Activated CD4-positive, alpha-beta T cell treated with anti-CD3 and anti-CD28 coated beads, Interleukin-2, amount 10 ng/mL, durations not matched to agents 24 days and 14 days (primary cell): ENCODE measurements at regions not wholly inside any gene's neighbourhood (a gene's known extent, or its start where the extent isn't known, plus 50 kb on each side); places are given as distances from the start of the nearest gene placed in this dataset.
"Not testable (repeated sequence)": the region's sequence is repeated elsewhere in the genome, so short reads cannot be mapped to it uniquely, and the experiment has no call there.

Experiments
- DNase-seq: peaks from one replicate; pipeline ENCODE4 v3.0.0; 2022
- H3K27ac Mint-ChIP-seq: one replicate; pipeline ENCODE4 v1.8.0; 2022; ENCODE audit warnings: mild to moderate bottlenecking, mixed read lengths
- H3K27me3 Mint-ChIP-seq: one replicate; pipeline ENCODE4 v1.8.0; 2022; ENCODE audit warnings: mixed read lengths
- H3K36me3 Mint-ChIP-seq: one replicate; pipeline ENCODE4 v1.8.0; 2022; ENCODE audit warnings: low read depth, mild to moderate bottlenecking, mixed read lengths
- H3K4me1 Mint-ChIP-seq: one replicate; pipeline ENCODE4 v1.8.0; 2021; ENCODE audit warnings: mixed read lengths
- H3K4me3 Mint-ChIP-seq: one replicate; pipeline ENCODE4 v1.8.0; 2022; ENCODE audit warnings: mild to moderate bottlenecking, moderate library complexity, mixed read lengths
- H3K9me3 Mint-ChIP-seq: one replicate; pipeline ENCODE4 v1.8.0; 2021; ENCODE audit warnings: mixed read lengths
- intact Hi-C: fragments of 100-400 bp; cut with micrococcal nuclease; formaldehyde crosslinking; loops from one replicate; pipeline ENCODE4 v1.15.1; 2023

- H3K9me3 Mint-ChIP-seq, result peaks cover 2% of the 10 kb centered on the region
- H3K4me3 Mint-ChIP-seq, result no peak overlapping the region
- no peaks in the 10 kb centered on the region for H3K4me1 Mint-ChIP-seq
- DNase-seq, result no peak
- intact Hi-C loops, result no loop called here
- no peaks in the 10 kb centered on the region for H3K27me3 Mint-ChIP-seq
- H3K27ac Mint-ChIP-seq, result no peak overlapping the region
- no peaks in the 10 kb centered on the region for H3K36me3 Mint-ChIP-seq
Observed at GRCh38 chr5:167850911-167851310, 440.5 kb upstream of the WWC1 start.

GRCh38 chr5:167851416-167851815, 440.0 kb upstream of the WWC1 start:
- DNase-seq, result no peak
- Mint-ChIP-seq H3K36me3 (no peaks in the 10 kb centered on the region), H3K9me3 (no peaks in the 10 kb centered on the region), H3K27ac (no peak overlapping the region), H3K4me3 (no peak overlapping the region), H3K4me1 (no peaks in the 10 kb centered on the region), H3K27me3 (no peaks in the 10 kb centered on the region)
- intact Hi-C loops, result no loop called here

GRCh38 chr5:167852515-167852914, 438.9 kb upstream of the WWC1 start:
- Mint-ChIP-seq H3K4me1 (no peaks in the 10 kb centered on the region), H3K9me3 (no peaks in the 10 kb centered on the region), H3K36me3 (no peaks in the 10 kb centered on the region), H3K27ac (no peak overlapping the region), H3K27me3 (no peaks in the 10 kb centered on the region), H3K4me3 (no peak overlapping the region)
- no peak for DNase-seq
- intact Hi-C loops, result no loop called here

GRCh38 chr5:167853421-167853820, 438.0 kb upstream of the WWC1 start:
- Mint-ChIP-seq H3K4me3 (no peak overlapping the region), H3K36me3 (no peaks in the 10 kb centered on the region), H3K4me1 (no peaks in the 10 kb centered on the region), H3K27ac (no peak overlapping the region), H3K9me3 (no peaks in the 10 kb centered on the region), H3K27me3 (no peaks in the 10 kb centered on the region)
- intact Hi-C loops, result no loop called here
- no peak for DNase-seq

GRCh38 chr5:167855818-167856217, 435.6 kb upstream of the WWC1 start:
- no peak for DNase-seq
- H3K4me3 Mint-ChIP-seq, result no peak overlapping the region
- intact Hi-C loops, result no loop called here
- H3K27ac Mint-ChIP-seq, result no peak overlapping the region
- H3K4me1 Mint-ChIP-seq, result no peaks in the 10 kb centered on the region
- no peaks in the 10 kb centered on the region for H3K9me3 Mint-ChIP-seq
- no peaks in the 10 kb centered on the region for H3K27me3 Mint-ChIP-seq
- H3K36me3 Mint-ChIP-seq, result no peaks in the 10 kb centered on the region

GRCh38 chr5:167857321-167857720, 434.1 kb upstream of the WWC1 start:
- Mint-ChIP-seq H3K4me3 (no peak overlapping the region), H3K36me3 (no peaks in the 10 kb centered on the region), H3K27ac (no peak overlapping the region), H3K4me1 (no peaks in the 10 kb centered on the region), H3K27me3 (no peaks in the 10 kb centered on the region), H3K9me3 (peaks cover 4% of the 10 kb centered on the region)
- intact Hi-C loops, result no loop called here
- no peak for DNase-seq

- H3K4me1 Mint-ChIP-seq, intact Hi-C loops, H3K27me3 Mint-ChIP-seq, DNase-seq, H3K27ac Mint-ChIP-seq, H3K4me3 Mint-ChIP-seq, H3K36me3 Mint-ChIP-seq, H3K9me3 Mint-ChIP-seq: not testable (repeated sequence)
Observed at GRCh38 chr5:167858186-167858855, 433.1 kb upstream of the WWC1 start.

- intact Hi-C loops, result no loop called here
- H3K4me3 Mint-ChIP-seq, result no peak overlapping the region
- H3K36me3 Mint-ChIP-seq, result no peaks in the 10 kb centered on the region
- H3K27ac Mint-ChIP-seq, result no peak overlapping the region
- no peaks in the 10 kb centered on the region for H3K4me1 Mint-ChIP-seq
- no peaks in the 10 kb centered on the region for H3K27me3 Mint-ChIP-seq
- peaks cover 4% of the 10 kb centered on the region for H3K9me3 Mint-ChIP-seq
- peak; percentile 57 for DNase-seq
Observed at GRCh38 chr5:167861129-167861927, 430.1 kb upstream of the WWC1 start.

- DNase-seq, result no peak
- Mint-ChIP-seq H3K9me3 (peaks cover 4% of the 10 kb centered on the region), H3K36me3 (no peaks in the 10 kb centered on the region), H3K27ac (no peak overlapping the region), H3K4me1 (no peaks in the 10 kb centered on the region), H3K4me3 (no peak overlapping the region), H3K27me3 (no peaks in the 10 kb centered on the region)
- intact Hi-C loops, result no loop called here
Observed at GRCh38 chr5:167861928-167862426, 429.5 kb upstream of the WWC1 start.

GRCh38 chr5:167863883-167864282, 427.6 kb upstream of the WWC1 start:
- no peaks in the 10 kb centered on the region for H3K4me1 Mint-ChIP-seq
- no peaks in the 10 kb centered on the region for H3K27me3 Mint-ChIP-seq

GRCh38 chr5:167864801-167865200, 426.6 kb upstream of the WWC1 start:
- Mint-ChIP-seq H3K4me3 (no peak overlapping the region), H3K27me3 (no peaks in the 10 kb centered on the region), H3K9me3 (peaks cover 4% of the 10 kb centered on the region), H3K4me1 (no peaks in the 10 kb centered on the region), H3K27ac (no peak overlapping the region), H3K36me3 (no peaks in the 10 kb centered on the region)
- intact Hi-C loops, result no loop called here
- DNase-seq, result no peak

More at GRCh38 chr5:167863883-167864282, 427.6 kb upstream of the WWC1 start:
- intact Hi-C loops, result no loop called here
- Mint-ChIP-seq H3K9me3 (peaks cover 4% of the 10 kb centered on the region), H3K4me3 (no peak overlapping the region), H3K36me3 (no peaks in the 10 kb centered on the region), H3K27ac (no peak overlapping the region)
- no peak for DNase-seq

- no peaks in the 10 kb centered on the region for H3K9me3 Mint-ChIP-seq
- no peak overlapping the region for H3K27ac Mint-ChIP-seq
- H3K36me3 Mint-ChIP-seq, result no peaks in the 10 kb centered on the region
- no peak for DNase-seq
- H3K4me1 Mint-ChIP-seq, result no peaks in the 10 kb centered on the region
- intact Hi-C loops, result no loop called here
- no peaks in the 10 kb centered on the region for H3K27me3 Mint-ChIP-seq
- no peak overlapping the region for H3K4me3 Mint-ChIP-seq
Observed at GRCh38 chr5:167866797-167867196, 424.6 kb upstream of the WWC1 start.

- Mint-ChIP-seq H3K36me3 (no peaks in the 10 kb centered on the region), H3K9me3 (no peaks in the 10 kb centered on the region), H3K27me3 (no peaks in the 10 kb centered on the region), H3K27ac (no peak overlapping the region), H3K4me1 (no peaks in the 10 kb centered on the region), H3K4me3 (no peak overlapping the region)
- intact Hi-C loops, result no loop called here
- no peak for DNase-seq
Observed at GRCh38 chr5:167867281-167867680, 424.2 kb upstream of the WWC1 start.

GRCh38 chr5:167869125-167869524, 422.3 kb upstream of the WWC1 start:
- no peak for DNase-seq
- intact Hi-C loops, result no loop called here
- Mint-ChIP-seq H3K4me3 (no peak overlapping the region), H3K9me3 (peaks cover 4% of the 10 kb centered on the region), H3K27ac (no peak overlapping the region), H3K27me3 (no peaks in the 10 kb centered on the region), H3K36me3 (no peaks in the 10 kb centered on the region), H3K4me1 (no peaks in the 10 kb centered on the region)
